HCT116 (cell line): ENCODE measurements at regions not wholly inside any gene's neighbourhood (a gene's known extent, or its start where the extent isn't known, plus 50 kb on each side); places are given as distances from the start of the nearest gene placed in this dataset.

Experiments
- CTCF ChIP-seq, 3 experiments: fragments of 200-600 bp in 1 of 3; sonication (generic) in 1 of 3; IDR thresholded peaks in 2 of 3; conservative IDR thresholded peaks in 1 of 3; 2 replicates each; pipeline ENCODE4 v1.5.1; 2012 to 2017; ENCODE audit warnings: low read depth in 2 of 3, low read length in 2 of 3, antibody characterized with exemption in 1 of 3, borderline replicate concordance in 1 of 3, control low read depth in 1 of 3, mild to moderate bottlenecking in 1 of 3, mixed read lengths in 1 of 3, mixed run types in 1 of 3, moderate library complexity in 1 of 3; ENCODE audit not compliant: insufficient read depth in 1 of 3
- EGR1 ChIP-seq: IDR thresholded peaks from 2 replicates; pipeline ENCODE4 v1.6.1; 2012; ENCODE audit warnings: low read depth
- EZH2 ChIP-seq: fragments of 200-600 bp; sonication (generic); IDR thresholded peaks from 2 replicates; pipeline ENCODE4 v1.6.1; 2017; ENCODE audit warnings: antibody characterized with exemption, mixed run types
- EZH2phosphoT487 ChIP-seq: fragments of 200-600 bp; IDR thresholded peaks from 2 replicates; pipeline ENCODE4 v1.6.1; 2018; ENCODE audit warnings: antibody characterized with exemption, borderline replicate concordance
- POLR2A ChIP-seq: IDR thresholded peaks from 2 replicates; pipeline ENCODE4 v1.7.0; 2011; ENCODE audit warnings: borderline replicate concordance; ENCODE audit not compliant: insufficient read depth, insufficient read length; ENCODE audit errors: extremely low read depth
- POLR2AphosphoS5 ChIP-seq: IDR thresholded peaks from 2 replicates; pipeline ENCODE4 v1.6.1; 2011; ENCODE audit warnings: mild to moderate bottlenecking, low read depth, low read length, moderate library complexity
- TCF7L2 ChIP-seq: IDR thresholded peaks from 2 replicates; pipeline ENCODE4 v1.7.0; 2011; ENCODE audit warnings: borderline replicate concordance, inconsistent platforms; ENCODE audit not compliant: insufficient read depth, insufficient read length; ENCODE audit errors: extremely low read depth

- TF ChIP-seq POLR2AphosphoS5, result no peak
- TF ChIP-seq CTCF (IDR thresholded peaks at IDR 0.05 in 2 of 3, conservative IDR thresholded peaks at IDR 0.05 in 1 of 3; ENCODE audit: borderline replicate concordance in 1 of 3, insufficient read depth in 1 of 3, low read depth in 2 of 3, low read length in 2 of 3), result no peak
- TF ChIP-seq EGR1, result no peak
- no peak for TF ChIP-seq TCF7L2
- no peak for TF ChIP-seq EZH2phosphoT487
- TF ChIP-seq POLR2A, result no peak
- no peak for TF ChIP-seq EZH2
These were observed 109.0 kb downstream of the GNL3L start for GRCh38 chrX:54639018-54639345.
